K562 (cell line): ENCODE measurements at regions not wholly inside any gene's neighbourhood (a gene's known extent, or its start where the extent isn't known, plus 50 kb on each side); places are given as distances from the start of the nearest gene placed in this dataset.

Source experiments
- BRF1 ChIP-seq: IDR thresholded peaks from 3 replicates; pipeline ENCODE4 v1.6.1; 2011; ENCODE audit warnings: borderline replicate concordance, mild to moderate bottlenecking; ENCODE audit not compliant: insufficient read length; ENCODE audit errors: extremely low read depth
- CAMTA2 ChIP-seq: fragments of 250-450 bp; sonication (Bioruptor Pico); conservative IDR thresholded peaks from 2 replicates; pipeline ENCODE4 v1.5.1; 2022
- CBFA2T3 ChIP-seq: fragments of 450-650 bp; IDR thresholded peaks from 2 replicates; pipeline ENCODE4 v1.6.1; 2017
- CBX1 ChIP-seq: sonication (generic); IDR thresholded peaks from 2 replicates; pipeline ENCODE4 v1.6.1; 2016; ENCODE audit warnings: antibody characterized with exemption, low read depth, mild to moderate bottlenecking
- CHAMP1 ChIP-seq: fragments of 450-650 bp; IDR thresholded peaks from 2 replicates; pipeline ENCODE4 v1.6.1; 2016; ENCODE audit warnings: mild to moderate bottlenecking
- CHD4 ChIP-seq: fragments of 200-600 bp; sonication (generic); IDR thresholded peaks from 3 replicates; pipeline ENCODE4 v1.6.1; 2012; ENCODE audit warnings: low read depth, mild to moderate bottlenecking, mixed read lengths, low read length, inconsistent platforms; ENCODE audit not compliant: insufficient read depth, insufficient replicate concordance, poor library complexity, severe bottlenecking
- CTCFL ChIP-seq: IDR thresholded peaks from 2 replicates; pipeline ENCODE4 v1.6.1; 2011; ENCODE audit warnings: borderline replicate concordance, low read depth, mild to moderate bottlenecking, moderate library complexity, low read length; ENCODE audit not compliant: insufficient read depth, poor library complexity, severe bottlenecking
- CUX1 ChIP-seq: fragments of 200-800 bp; sonication (Bioruptor generic); IDR thresholded peaks from 2 replicates; pipeline ENCODE4 v1.6.1; 2016; ENCODE audit warnings: missing genetic modification characterization, missing compliant biosample characterization
- EP300 ChIP-seq: IDR thresholded peaks from 2 replicates; pipeline ENCODE4 v1.6.1; 2012; ENCODE audit warnings: low read length, improper control_type of control experiment
- FOXK1 ChIP-seq: sonication (generic); formaldehyde crosslinking; IDR thresholded peaks from 2 replicates; pipeline ENCODE4 v1.8.0; 2022; ENCODE audit warnings: missing genetic modification reagents, mild to moderate bottlenecking, borderline replicate concordance
- HLTF ChIP-seq: fragments of 450-650 bp; IDR thresholded peaks from 2 replicates; pipeline ENCODE4 v1.6.1; 2016
- KDM1A ChIP-seq, 2 experiments: fragments of 450-650 bp; IDR thresholded peaks; 2 replicates each; pipeline ENCODE4 v1.6.1; 2016; ENCODE audit warnings: mild to moderate bottlenecking in 2 of 2
- NR2F6 ChIP-seq: fragments of 450-650 bp; formaldehyde crosslinking; IDR thresholded peaks from 2 replicates; pipeline ENCODE4 v1.4.0; 2020; ENCODE audit warnings: mild to moderate bottlenecking
- PTRF ChIP-seq: fragments of 450-650 bp; IDR thresholded peaks from 2 replicates; pipeline ENCODE4 v1.6.1; 2016; ENCODE audit warnings: mild to moderate bottlenecking, missing genetic modification characterization, missing compliant biosample characterization
- SMAD4 ChIP-seq: fragments of 250-450 bp; sonication (Bioruptor Pico); conservative IDR thresholded peaks from 2 replicates; pipeline ENCODE4 v1.8.0; 2021; ENCODE audit warnings: inconsistent platforms, mild to moderate bottlenecking, moderate library complexity
- SMARCA5 ChIP-seq: fragments of 450-650 bp; IDR thresholded peaks from 2 replicates; pipeline ENCODE4 v1.6.1; 2016
- ZEB2 ChIP-seq: fragments of 450-650 bp; IDR thresholded peaks from 2 replicates; pipeline ENCODE4 v1.6.1; 2016
- ZNF311 ChIP-seq: fragments of 250-450 bp; sonication (Bioruptor Pico); IDR thresholded peaks from 2 replicates; pipeline ENCODE4 v1.4.0; 2020; ENCODE audit warnings: mild to moderate bottlenecking, moderate library complexity
- ZNF785 ChIP-seq: fragments of 250-450 bp; sonication (Bioruptor Pico); IDR thresholded peaks from 2 replicates; pipeline ENCODE4 v1.4.0; 2020; ENCODE audit warnings: mild to moderate bottlenecking

GRCh38 chr6:27541212-27541932 is 68.5 kb upstream of the ZNF184 start (continued):
- TF ChIP-seq ZNF311 (CRISPR knock-in tag) (no peak), SMAD4 (CRISPR knock-in tag) (0 out of 2 replicates have a peak, but pooled peaks have one; percentile 44), ZNF785 (CRISPR knock-in tag) (no peak), CUX1 (CRISPR knock-in tag) (no peak), CBFA2T3 (peak; percentile 5; the same call in 1 of the 2 replicates), CHAMP1 (no peak; the same call in 1 of the 2 replicates), BRF1 (no peak), SMARCA5 (0 out of 2 replicates have a peak, but pooled peaks have one; percentile 14), CAMTA2 (CRISPR knock-in tag) (no peak), CHD4 (no peak), CBX1 (no peak), FOXK1 (CRISPR knock-in tag) (no peak), NR2F6 (CRISPR knock-in tag) (no peak), PTRF (tag) (no peak), CTCFL (no peak), KDM1A (IDR thresholded peaks at IDR 0.05) (0 out of 4 replicates have a peak, but pooled peaks of 1 of the 2 experiments have one; percentile 24), ZEB2 (no peak; the same call in 1 of the 2 replicates), HLTF (peak; percentile 71; the same call in 1 of the 2 replicates), EP300 (peak; percentile 57)
